ENCODE measurements at regions not wholly inside any gene's neighbourhood (a gene's known extent, or its start where the extent isn't known, plus 50 kb on each side); places are given as distances from the start of the nearest gene placed in this dataset.

DNA sequence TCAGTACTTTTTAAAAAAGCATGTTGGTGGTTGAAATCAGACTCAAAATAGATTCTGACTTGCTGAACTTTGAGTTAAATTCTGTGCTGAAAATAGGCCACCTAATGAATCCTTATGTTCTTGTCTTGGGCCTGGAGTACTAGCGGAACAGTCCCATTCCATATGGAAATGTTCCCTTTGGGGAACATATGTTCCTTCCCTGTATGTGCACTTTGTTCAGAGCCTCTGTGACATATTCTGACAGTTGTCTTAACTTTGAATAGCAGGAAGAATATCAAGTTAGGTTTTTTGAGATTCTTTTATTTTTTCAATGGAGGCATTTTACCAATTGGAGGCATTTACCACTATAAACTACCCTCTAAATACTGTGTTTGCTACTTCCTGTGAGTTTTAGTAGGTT, 1667.8 kb downstream of the PLA2G4A start:
- Histone ChIP-seq H3K4me2 (ENCODE audit: low read length) (no peak overlapping the region), H3K36me3 (ENCODE audit: insufficient read depth, low read length) (no peaks in the 10 kb centered on the region), H3K79me2 (ENCODE audit: insufficient read depth, low read depth, low read length) (no peaks in the 10 kb centered on the region), H2AFZ (ENCODE audit: low read length) (no peak overlapping the region), H3K4me1 (ENCODE audit: insufficient read depth, low read length, poor library complexity, severe bottlenecking) (no peaks in the 10 kb centered on the region), H3K9me2 (ENCODE audit: insufficient read depth, low read length) (no peaks in the 10 kb centered on the region), H4K20me1 (ENCODE audit: insufficient read depth, low read length) (no peaks in the 10 kb centered on the region), H3K27ac (ENCODE audit: low read depth, low read length, poor library complexity, severe bottlenecking) (no peak overlapping the region), H3K9me3 (ENCODE audit: low read length) (0 out of 2 replicates have a peak, but pooled peaks cover 4% of the 10 kb centered on the region), H3K4me3 (ENCODE audit: low read depth, low read length, poor library complexity, severe bottlenecking) (no peak overlapping the region)
- CTCF ChIA-PET (ENCODE audit: unreplicated experiment) = no interaction called here
- TF ChIP-seq, protein P1, sequence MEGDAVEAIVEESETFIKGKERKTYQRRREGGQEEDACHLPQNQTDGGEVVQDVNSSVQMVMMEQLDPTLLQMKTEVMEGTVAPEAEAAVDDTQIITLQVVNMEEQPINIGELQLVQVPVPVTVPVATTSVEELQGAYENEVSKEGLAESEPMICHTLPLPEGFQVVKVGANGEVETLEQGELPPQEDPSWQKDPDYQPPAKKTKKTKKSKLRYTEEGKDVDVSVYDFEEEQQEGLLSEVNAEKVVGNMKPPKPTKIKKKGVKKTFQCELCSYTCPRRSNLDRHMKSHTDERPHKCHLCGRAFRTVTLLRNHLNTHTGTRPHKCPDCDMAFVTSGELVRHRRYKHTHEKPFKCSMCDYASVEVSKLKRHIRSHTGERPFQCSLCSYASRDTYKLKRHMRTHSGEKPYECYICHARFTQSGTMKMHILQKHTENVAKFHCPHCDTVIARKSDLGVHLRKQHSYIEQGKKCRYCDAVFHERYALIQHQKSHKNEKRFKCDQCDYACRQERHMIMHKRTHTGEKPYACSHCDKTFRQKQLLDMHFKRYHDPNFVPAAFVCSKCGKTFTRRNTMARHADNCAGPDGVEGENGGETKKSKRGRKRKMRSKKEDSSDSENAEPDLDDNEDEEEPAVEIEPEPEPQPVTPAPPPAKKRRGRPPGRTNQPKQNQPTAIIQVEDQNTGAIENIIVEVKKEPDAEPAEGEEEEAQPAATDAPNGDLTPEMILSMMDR (conservative IDR thresholded peaks at IDR 0.05; ENCODE audit: low read length) = no peak
- TF ChIP-seq EZH2phosphoT487 (IDR thresholded peaks at IDR 0.05; ENCODE audit: borderline replicate concordance, low read depth, low read length) = no peak
- DNase-seq (ENCODE audit: low spot score) = no peak
- POLR2A ChIA-PET = no interaction called here
- intact Hi-C loops (cut with micrococcal nuclease; ENCODE audit: unreplicated experiment) = no loop called here
- BruUV-seq (replicated peaks) = no TSS peak

DNA sequence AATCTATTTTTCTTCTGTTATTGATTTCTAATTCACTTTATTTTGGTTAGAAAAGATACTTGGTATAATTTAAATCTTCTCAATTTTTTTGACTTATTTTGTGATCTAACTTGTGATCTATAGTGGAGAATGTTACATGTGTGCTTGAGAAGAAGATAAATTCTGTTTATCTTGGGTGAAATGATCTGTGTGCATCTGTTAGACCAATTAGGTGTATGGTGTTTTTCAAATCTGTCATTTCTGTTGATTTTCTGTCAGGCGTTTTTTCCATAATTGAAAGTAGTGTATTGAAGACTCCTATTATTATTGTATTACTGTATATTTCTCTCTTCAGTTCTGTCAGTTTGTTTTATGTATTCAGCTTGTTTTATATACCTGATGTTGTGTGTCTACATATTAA, 1668.3 kb downstream of the PLA2G4A start:
- TF ChIP-seq EZH2phosphoT487 (IDR thresholded peaks at IDR 0.05; ENCODE audit: borderline replicate concordance, low read depth, low read length) = no peak
- TF ChIP-seq, protein P1 (conservative IDR thresholded peaks at IDR 0.05; ENCODE audit: low read length) = no peak
- CTCF ChIA-PET (ENCODE audit: unreplicated experiment) = no interaction called here

DNA sequence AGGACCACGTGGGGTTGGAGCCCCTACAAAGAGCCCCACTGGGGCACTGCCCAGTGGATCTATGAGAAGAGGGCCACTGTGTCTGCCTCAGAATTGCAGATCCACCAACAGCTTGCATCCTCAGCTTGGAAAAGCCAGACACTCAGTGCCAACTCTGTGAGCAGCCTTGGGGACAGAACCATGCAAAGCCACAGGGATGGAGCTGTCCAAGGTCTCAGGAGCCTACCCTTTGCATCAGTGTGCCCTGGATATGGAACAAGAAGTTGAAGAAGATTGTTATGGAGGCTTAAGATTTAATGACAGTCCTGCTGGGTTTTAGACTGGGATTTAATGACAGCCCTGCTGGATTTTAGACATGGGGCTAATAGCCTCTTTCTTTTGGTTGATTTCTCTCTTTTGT, 1670.9 kb downstream of the PLA2G4A start:
- POLR2A ChIA-PET = no interaction called here
- Histone ChIP-seq H3K36me3 (ENCODE audit: insufficient read depth, low read length) (no peaks in the 10 kb centered on the region), H3K27ac (ENCODE audit: low read depth, low read length, poor library complexity, severe bottlenecking) (no peak overlapping the region), H2AFZ (ENCODE audit: low read length) (no peak overlapping the region), H3K79me2 (ENCODE audit: insufficient read depth, low read depth, low read length) (no peaks in the 10 kb centered on the region), H3K9me3 (ENCODE audit: low read length) (0 out of 2 replicates have a peak, but pooled peaks cover 4% of the 10 kb centered on the region), H3K4me2 (ENCODE audit: low read length) (no peak overlapping the region), H4K20me1 (ENCODE audit: insufficient read depth, low read length) (no peaks in the 10 kb centered on the region), H3K9me2 (ENCODE audit: insufficient read depth, low read length) (no peaks in the 10 kb centered on the region), H3K4me3 (ENCODE audit: low read depth, low read length, poor library complexity, severe bottlenecking) (no peak overlapping the region), H3K4me1 (ENCODE audit: insufficient read depth, low read length, poor library complexity, severe bottlenecking) (no peaks in the 10 kb centered on the region)
- CTCF ChIA-PET (ENCODE audit: unreplicated experiment) = no interaction called here
- intact Hi-C loops (cut with micrococcal nuclease; ENCODE audit: unreplicated experiment) = no loop called here
- no TSS peak for BruUV-seq (replicated peaks)
- TF ChIP-seq, protein P1 (conservative IDR thresholded peaks at IDR 0.05; ENCODE audit: low read length) = no peak
- no peak for TF ChIP-seq EZH2phosphoT487 (IDR thresholded peaks at IDR 0.05; ENCODE audit: borderline replicate concordance, low read depth, low read length)
- DNase-seq (ENCODE audit: low spot score) = no peak

More for the DNA sequence above, 1668.3 kb downstream of the PLA2G4A start:
- intact Hi-C loops (cut with micrococcal nuclease; ENCODE audit: unreplicated experiment) = no loop called here
- Histone ChIP-seq H3K4me3 (ENCODE audit: low read depth, low read length, poor library complexity, severe bottlenecking) (no peak overlapping the region), H2AFZ (ENCODE audit: low read length) (no peak overlapping the region), H3K27ac (ENCODE audit: low read depth, low read length, poor library complexity, severe bottlenecking) (no peak overlapping the region), H3K9me2 (ENCODE audit: insufficient read depth, low read length) (no peaks in the 10 kb centered on the region), H3K36me3 (ENCODE audit: insufficient read depth, low read length) (no peaks in the 10 kb centered on the region), H4K20me1 (ENCODE audit: insufficient read depth, low read length) (no peaks in the 10 kb centered on the region), H3K9me3 (ENCODE audit: low read length) (0 out of 2 replicates have a peak, but pooled peaks cover 4% of the 10 kb centered on the region), H3K4me1 (ENCODE audit: insufficient read depth, low read length, poor library complexity, severe bottlenecking) (no peaks in the 10 kb centered on the region), H3K4me2 (ENCODE audit: low read length) (no peak overlapping the region), H3K79me2 (ENCODE audit: insufficient read depth, low read depth, low read length) (no peaks in the 10 kb centered on the region)
- BruUV-seq (replicated peaks) = no TSS peak
- no peak for DNase-seq (ENCODE audit: low spot score)
- POLR2A ChIA-PET = no interaction called here

Measured in OCI-LY7 (cell line).